ENCODE measurements at regions not wholly inside any gene's neighbourhood (a gene's known extent, or its start where the extent isn't known, plus 50 kb on each side); places are given as distances from the start of the nearest gene placed in this dataset.
A peak's percentile ranks its signal among the peaks of the same experiment; 100 is the strongest.

GRCh38 chr15:70165716-70166284, 68.1 kb upstream of the TLE3 start:
- TF ChIP-seq TAF1 (IDR thresholded peaks at IDR 0.05; ENCODE audit: low read depth), result no peak
- 0 out of 2 replicates have a peak, but pooled peaks have one; percentile 8 for TF ChIP-seq FOXM1 (IDR thresholded peaks at IDR 0.05; ENCODE audit: borderline replicate concordance, low read depth)
- TF ChIP-seq, protein P1, sequence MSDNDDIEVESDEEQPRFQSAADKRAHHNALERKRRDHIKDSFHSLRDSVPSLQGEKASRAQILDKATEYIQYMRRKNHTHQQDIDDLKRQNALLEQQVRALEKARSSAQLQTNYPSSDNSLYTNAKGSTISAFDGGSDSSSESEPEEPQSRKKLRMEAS (IDR thresholded peaks at IDR 0.05), result no peak
- TF ChIP-seq EP300 (IDR thresholded peaks at IDR 0.05; ENCODE audit: borderline replicate concordance), result no peak; the same call in 1 of the 2 replicates
- no peak for TF ChIP-seq USF1 (IDR thresholded peaks at IDR 0.05)
- no peak; the same call in 1 of the 2 replicates for TF ChIP-seq TCF12 (IDR thresholded peaks at IDR 0.05; ENCODE audit: low read depth)
- TF ChIP-seq CEBPB (IDR thresholded peaks at IDR 0.05), result no peak
- no peak for TF ChIP-seq REST (IDR thresholded peaks at IDR 0.05; ENCODE audit: low read depth)
- TF ChIP-seq CREB1 (IDR thresholded peaks at IDR 0.05; ENCODE audit: low read depth), result no peak
- TF ChIP-seq YY1 (IDR thresholded peaks at IDR 0.05; ENCODE audit: low read depth), result no peak
- no peak; the same call in 1 of the 2 replicates for TF ChIP-seq RAD21 (IDR thresholded peaks at IDR 0.05; ENCODE audit: low read depth)
- no peak for TF ChIP-seq TEAD4 (IDR thresholded peaks at IDR 0.05)

Measured in Ishikawa (cell line).